ENCODE measurements at regions not wholly inside any gene's neighbourhood (a gene's known extent, or its start where the extent isn't known, plus 50 kb on each side); places are given as distances from the start of the nearest gene placed in this dataset.

DNA sequence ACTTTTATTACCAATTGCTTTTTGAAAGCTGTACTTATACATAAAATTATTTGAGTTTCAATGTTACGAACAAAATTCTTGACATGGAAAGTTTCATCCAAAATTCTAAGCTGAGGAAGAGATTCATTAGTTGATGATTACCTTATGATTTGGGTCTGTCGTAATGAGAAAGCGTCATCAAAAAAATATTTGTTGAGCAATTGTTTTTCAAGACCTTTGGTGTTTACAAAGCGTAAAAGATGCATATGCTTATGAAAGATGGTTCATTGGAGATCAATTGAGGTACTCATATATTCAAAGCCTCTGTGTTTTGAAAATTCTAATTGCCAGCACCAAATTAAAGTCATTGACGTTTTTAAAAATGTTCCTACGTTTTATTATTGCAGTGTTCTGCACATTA lies 110.5 kb upstream of the DOK5 start:
- DNase-seq, result no peak

DNA sequence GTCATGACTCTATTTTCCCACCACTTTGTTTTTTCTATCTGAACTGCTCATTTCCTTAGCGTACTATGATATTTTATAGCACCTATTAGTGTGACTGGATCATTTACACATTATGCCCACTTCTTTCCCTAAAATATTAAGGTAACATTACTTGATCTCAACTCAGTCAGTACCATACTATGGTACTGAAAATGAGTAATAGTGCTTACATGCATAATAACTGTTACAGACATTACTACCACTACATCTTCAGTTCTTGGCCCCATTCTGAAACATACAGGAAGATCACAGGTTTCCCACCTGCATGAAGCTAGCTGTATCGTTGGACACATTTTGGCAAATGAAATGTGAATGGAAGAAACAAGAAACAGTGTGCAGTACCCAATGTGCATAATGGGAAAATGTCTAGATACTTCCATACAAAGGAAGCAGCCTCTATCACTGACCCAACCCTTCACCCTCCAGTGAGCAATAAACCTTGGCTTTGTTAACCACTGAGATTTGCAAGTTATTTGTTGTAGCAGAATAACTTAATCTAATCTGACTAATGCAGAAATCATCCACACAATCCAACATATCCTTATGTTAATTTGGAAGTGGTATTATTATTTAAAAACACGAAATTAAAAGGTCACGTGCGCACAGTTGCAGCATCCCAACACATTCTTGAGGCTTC lies 108.6 kb upstream of the DOK5 start:
- DNase-seq, result no peak

DNA sequence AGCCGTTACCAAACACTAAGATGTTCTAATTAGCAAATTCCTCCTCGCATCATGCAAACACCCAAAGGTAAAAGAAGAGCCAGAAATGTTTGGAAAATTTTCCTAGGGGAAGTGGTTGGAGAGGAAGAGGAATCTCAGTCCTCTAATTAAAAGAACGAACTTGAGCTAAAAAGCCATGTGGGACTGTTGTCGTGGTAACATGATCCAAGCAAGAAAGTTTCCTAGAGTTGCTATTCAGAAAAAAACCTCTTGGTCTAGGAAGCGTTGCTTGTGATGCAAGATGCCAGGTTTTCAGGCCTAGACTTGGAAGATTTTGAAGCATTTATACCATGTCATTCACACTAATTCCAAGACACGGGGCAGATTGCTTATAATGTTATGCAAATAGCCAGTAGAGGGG lies 106.8 kb upstream of the DOK5 start:
- DNase-seq, result no peak

DNA sequence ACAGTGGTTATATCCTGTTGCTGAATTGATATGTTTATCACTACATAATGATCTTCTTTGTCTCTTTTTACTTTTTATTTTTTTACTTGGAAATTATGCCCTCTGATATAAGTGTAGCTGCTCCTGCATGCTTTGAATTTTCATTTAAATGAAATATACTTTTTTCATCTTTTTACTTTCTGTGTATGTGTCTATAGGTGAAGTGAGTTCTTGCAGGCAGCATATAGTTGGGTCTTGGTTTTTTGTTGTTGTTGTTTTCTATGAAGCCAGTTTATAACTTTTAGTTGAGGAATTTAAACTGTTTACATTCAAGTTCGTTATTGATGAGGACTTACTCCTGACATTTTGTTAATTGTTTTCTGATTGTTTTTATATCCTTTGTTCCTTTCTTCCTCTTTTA lies 103.1 kb upstream of the DOK5 start:
- DNase-seq, result no peak

DNA sequence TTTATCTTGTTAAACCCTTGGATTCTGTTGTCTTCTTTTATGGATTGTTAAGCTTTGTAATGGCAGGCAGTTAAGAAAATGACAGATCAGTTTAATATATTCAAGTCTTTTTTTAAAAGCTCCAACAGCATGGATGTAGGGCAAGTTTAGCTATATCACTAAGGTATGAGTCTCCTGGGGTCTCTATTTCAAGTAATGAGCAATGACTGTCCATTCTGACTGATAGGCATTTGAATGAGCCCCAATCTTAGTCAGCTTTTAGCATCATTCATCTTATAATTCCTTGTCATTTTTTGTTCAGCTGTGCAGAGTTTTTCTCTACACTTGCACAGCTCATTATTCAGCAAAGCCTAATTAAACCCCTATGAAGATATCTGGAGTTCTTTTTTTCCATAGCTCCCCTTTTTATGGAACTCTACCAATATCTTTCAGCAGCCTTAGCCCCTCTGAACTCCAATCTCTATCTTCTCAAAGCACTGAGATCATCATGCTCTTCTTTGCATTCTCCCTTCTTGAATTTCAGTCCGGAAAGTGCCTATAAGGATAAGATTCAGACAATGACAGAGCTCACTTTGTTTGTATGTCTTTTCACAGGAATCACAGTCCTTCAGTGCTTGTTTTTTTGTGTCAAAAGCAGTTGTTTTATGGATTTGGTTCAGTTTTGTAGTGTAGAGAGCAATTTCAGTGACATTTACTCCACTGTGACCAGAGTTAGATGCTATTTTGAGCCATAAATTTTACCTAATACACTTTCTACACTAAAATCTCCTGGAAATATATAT lies 97.2 kb upstream of the DOK5 start:
- DNase-seq, result no peak

DNA sequence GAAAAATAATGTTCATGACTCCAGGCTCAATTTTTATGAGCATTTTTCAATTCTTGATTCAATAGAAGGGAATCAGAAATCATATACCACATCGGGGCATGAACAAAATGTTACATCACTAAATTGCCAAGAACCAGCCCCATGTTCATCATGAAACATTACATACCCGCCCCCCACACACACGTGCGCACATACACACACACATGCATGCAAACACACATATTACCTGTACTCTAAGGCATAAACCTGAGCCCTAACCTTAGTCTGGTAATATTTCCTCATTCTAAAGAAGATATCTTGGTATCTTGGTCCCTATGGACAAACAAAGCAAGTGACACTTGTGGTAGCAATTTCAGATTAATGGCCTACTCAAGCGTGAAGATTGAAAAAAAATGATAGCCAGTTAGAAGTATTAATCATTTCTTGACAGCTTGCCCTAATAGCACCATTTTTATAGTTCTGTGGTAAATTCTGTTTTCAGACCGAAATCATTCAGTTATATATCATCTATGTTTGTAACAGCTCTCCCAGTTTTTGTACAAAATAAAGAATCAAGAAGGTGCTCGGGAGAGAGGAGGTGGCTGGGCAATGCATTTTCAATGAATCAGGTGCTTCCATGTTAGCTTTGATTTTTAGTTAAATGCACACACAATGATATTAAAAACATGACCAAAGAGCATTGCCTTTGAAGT lies 95.4 kb upstream of the DOK5 start:
- no peak for DNase-seq

DNA sequence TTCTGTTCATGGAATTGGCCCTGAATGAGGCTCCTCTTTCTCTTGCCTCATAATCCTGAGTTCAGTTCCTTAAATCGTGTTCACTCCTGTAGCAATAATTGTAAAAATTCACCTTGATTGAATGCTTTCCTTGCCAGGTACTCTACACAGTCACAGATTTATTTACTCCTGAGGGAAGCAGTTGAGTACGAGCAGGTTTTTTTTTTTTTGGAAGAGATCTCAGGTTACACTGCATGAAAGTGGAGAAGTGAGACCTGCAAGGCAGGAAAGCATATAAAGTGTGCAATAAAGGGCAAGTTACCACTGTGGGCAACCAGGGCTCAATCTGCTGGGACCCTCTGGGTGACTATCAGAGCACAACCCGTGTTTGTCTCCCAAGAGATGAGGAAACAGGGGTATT lies 93.0 kb upstream of the DOK5 start:
- DNase-seq, result no peak

DNA sequence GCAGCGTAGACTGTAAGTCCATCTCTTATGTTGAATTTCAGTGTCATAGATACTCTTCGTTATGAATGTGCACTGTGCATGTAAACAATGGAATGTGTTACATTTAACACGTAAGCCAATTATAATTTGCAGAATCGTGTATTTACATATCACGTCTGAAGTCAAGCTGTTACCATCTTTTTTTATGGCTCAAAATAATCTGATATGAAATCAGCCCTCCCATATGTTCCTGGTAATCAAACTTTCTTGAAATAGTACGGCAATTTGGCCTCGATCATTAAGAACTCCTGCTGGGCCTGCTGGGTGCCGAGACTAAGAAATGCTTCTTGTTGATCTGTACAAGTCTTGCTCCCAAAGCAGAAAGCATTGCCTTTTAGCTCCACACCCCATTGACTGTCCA lies 89.6 kb upstream of the DOK5 start:
- no peak for DNase-seq

DNA sequence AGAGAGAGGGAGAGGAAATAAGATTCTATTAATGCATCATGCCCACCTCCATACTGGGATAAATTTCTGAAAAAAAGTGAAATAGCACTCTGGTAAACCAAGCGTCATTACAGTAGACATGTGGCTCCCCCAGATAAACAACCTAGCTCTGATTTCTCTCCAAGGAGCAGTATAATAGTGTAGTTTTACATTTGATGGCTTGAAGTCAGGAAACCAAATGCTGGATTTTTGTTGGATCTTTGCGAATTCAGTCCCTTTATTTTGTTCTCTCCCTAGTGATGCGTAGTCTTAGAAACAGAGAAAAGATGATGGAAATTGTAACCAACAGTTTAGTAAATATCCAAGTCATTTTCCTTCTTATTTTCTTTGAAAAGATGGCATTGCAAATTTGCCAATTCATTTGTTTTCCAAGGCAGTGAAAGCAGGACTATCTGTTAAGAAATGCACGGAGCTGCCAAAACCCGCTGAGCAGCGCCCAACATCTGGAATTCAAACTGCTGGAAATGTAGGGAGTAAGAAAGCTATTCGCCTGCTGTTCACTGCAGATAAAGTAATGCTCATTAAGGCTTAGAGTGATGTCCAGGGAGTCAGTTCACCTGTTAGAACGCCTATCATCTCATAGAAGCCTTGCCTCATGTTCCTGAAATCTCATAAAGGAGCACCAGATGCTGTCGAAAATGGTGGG lies 85.7 kb upstream of the DOK5 start:
- no peak for DNase-seq

DNA sequence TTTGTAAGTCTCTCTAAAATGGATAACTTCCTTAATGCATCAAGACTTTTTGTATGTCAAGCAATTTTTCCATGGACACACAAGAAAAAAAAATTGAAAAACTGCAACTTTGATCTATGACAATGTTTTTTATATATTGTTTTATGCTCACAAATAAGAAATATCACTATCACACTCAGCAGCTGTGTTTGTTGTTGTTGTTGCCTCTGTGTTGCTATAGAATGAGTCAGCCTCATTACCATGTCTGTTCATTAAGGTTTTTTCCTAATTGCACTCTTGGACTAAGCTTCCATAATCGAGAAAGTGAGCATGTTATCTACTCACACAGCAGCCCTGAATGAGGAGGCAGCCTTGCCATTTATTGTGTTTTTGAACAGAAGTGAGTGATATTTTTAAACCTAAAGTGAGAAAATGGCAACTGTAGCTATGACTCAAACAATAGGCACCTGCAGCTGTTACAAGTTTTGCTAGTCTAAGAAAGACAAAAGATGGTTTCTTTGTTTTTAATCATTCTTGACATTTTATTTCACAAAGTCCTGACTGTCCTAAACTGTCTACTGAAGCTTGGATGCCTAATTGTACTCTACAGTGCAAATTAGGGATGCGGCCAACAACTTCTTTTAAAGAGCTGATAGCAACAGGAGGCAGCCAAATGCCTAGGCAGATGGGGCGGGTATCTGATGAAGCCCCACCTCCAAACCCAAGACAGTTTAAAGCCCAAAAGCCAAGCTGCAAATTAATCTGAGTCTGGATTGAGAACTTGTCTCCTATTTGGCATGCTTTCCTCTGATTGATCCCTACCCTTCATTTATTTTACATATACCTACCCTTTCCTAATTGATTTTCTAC lies 77.9 kb upstream of the DOK5 start:
- DNase-seq, result no peak

DNA sequence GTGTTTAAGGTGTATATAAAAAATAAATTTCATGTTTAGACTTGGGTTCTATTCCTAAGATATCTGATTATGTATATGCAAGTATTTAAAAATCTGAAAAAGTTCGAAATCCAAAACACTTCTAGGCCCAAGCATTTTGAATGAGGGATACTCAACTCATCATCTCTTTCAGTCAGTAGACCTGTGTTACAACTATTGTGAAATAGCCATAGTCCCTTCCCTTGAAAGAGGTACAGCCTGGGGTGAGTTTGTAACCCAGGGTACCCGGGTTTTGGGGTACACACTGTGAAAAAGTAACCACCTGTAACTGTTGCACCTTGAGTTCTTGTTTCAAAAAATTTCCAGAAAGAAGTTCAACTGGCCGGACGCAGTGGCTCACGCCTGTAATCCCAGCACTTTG lies 76.6 kb upstream of the DOK5 start:
- no peak for DNase-seq

DNA sequence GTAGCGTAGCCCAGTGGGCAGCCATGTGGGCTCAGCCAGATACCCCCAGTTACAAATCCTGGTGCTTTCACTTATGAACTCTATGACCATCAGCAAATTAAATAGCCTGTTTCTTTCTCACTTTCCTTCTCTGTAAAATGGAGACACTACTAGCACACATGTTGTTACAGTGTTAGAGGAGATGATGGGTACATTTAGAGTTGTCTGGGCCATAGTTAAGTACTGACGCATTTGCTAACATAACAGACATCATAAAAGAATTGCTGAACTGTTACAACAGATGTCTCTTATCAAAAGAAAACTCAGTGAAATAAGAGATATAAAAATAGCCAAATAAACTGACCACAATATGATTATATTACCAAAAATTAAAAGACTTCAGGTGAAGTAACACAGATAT lies 69.9 kb upstream of the DOK5 start:
- peak; percentile 4 for DNase-seq

DNA sequence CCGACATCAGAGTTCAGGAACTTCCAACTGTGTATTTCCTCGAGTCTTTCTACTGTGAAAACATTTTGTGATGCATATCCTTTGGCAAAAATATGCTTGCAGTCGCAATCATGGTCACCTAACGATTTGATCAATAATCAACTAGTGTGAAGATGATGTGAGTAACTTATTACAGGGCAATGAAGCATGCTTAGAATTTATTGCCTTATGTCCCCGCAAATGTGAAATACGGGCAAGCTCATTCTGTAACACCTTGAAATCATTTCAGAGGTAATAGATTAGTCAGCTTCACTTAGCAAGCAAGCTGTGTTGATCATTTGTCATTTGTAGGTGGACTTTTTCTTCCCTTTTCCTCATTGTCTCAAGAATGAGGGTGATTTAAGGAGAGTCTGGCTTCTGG lies 67.9 kb upstream of the DOK5 start:
- DNase-seq, result no peak

DNA sequence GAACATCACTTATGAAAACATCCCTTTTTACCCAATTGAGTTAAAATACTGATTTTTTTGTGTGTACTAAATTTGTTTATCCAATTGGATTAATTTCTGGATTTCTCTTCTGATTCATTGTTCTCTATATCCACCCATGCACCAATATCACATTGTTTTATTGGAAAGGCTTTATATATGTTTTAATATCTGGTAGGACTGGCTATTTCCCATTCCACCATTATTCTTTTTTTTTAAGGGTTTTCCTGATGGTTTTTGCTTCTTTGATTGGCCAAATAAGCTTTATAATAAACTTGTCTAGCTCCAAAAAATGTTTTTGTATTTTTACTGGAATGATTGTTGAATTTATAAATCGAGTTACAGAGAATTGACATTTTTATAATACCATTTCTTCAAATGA lies 59.4 kb upstream of the DOK5 start:
- DNase-seq, result no peak

DNA sequence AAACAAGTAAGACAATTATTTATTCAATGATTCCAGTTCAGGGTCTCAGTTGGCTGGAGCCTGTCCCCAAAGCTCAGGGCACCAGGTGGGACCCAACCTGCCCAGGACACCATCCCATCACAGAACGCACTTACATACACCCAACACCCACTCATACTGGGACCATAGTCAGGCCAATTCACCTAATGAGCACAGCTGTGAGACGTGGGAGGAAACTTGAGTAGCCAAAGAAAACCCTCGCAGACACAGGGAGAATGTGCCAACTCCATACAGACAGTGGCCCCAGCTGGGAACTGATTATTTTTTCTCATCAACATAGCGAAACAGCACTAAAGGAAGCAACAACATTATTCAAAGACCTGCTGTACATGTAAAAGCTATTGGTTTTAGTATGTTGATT lies 58.6 kb upstream of the DOK5 start:
- DNase-seq, result no peak

DNA sequence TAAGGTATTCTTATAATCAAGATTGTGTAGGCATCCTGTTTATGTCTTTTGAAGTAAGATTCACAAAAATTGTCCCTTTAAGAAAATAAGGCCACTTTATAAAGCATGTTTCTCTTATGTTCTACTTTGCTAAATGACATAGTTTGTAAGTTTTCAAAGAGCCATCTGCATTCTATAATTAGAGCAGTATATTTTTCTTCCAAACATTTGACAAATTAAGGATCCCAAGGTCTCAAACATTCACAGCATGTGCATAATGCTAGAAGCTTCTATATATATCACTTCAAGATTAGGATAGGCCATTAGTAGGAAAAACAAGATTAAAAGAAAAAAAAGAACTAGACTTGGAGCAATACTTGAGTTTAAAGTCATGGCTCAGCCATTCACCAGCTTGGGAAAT lies 55.9 kb upstream of the DOK5 start:
- no peak for DNase-seq

Measured in fibroblast of upper back skin (primary cell).